C4-2B (cell line): ENCODE measurements at regions not wholly inside any gene's neighbourhood (a gene's known extent, or its start where the extent isn't known, plus 50 kb on each side); places are given as distances from the start of the nearest gene placed in this dataset.

ENCODE experiments used
- CTCF ChIP-seq: fragments of 450-650 bp; conservative IDR thresholded peaks from 2 replicates; pipeline ENCODE4 v1.5.1; 2017; ENCODE audit warnings: mild to moderate bottlenecking
- ZFX ChIP-seq: fragments of 450-650 bp; IDR thresholded peaks from 2 replicates; pipeline ENCODE4 v1.6.1; 2017

- TF ChIP-seq CTCF: no peak
- no peak for TF ChIP-seq ZFX
These were observed 279.3 kb upstream of the B3GAT1 start for GRCh38 chr11:134691295-134691873.
